ENCODE measurements at regions not wholly inside any gene's neighbourhood (a gene's known extent, or its start where the extent isn't known, plus 50 kb on each side); places are given as distances from the start of the nearest gene placed in this dataset.

- TF ChIP-seq REST (IDR thresholded peaks at IDR 0.05; ENCODE audit: unreplicated experiment) (no peak), STAT1 (IDR thresholded peaks at IDR 0.05; ENCODE audit: unreplicated experiment) (no peak), ZNF114 (CRISPR knock-in tag; IDR thresholded peaks at IDR 0.05) (no peak), ZNF331 (CRISPR knock-in tag; IDR thresholded peaks at IDR 0.05; ENCODE audit: low read depth) (no peak), EZH2phosphoT487 (IDR thresholded peaks at IDR 0.05; ENCODE audit: unreplicated experiment) (no peak), NANOG (IDR thresholded peaks at IDR 0.05; ENCODE audit: borderline replicate concordance) (no peak), POLR2AphosphoS5 (IDR thresholded peaks at IDR 0.05; ENCODE audit: low read depth) (no peak), JUNB (IDR thresholded peaks at IDR 0.05; ENCODE audit: unreplicated experiment) (no peak)
- TF ChIP-seq, protein P1, sequence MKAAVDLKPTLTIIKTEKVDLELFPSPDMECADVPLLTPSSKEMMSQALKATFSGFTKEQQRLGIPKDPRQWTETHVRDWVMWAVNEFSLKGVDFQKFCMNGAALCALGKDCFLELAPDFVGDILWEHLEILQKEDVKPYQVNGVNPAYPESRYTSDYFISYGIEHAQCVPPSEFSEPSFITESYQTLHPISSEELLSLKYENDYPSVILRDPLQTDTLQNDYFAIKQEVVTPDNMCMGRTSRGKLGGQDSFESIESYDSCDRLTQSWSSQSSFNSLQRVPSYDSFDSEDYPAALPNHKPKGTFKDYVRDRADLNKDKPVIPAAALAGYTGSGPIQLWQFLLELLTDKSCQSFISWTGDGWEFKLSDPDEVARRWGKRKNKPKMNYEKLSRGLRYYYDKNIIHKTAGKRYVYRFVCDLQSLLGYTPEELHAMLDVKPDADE (IDR thresholded peaks at IDR 0.05): no peak
- TF ChIP-seq, protein P2, sequence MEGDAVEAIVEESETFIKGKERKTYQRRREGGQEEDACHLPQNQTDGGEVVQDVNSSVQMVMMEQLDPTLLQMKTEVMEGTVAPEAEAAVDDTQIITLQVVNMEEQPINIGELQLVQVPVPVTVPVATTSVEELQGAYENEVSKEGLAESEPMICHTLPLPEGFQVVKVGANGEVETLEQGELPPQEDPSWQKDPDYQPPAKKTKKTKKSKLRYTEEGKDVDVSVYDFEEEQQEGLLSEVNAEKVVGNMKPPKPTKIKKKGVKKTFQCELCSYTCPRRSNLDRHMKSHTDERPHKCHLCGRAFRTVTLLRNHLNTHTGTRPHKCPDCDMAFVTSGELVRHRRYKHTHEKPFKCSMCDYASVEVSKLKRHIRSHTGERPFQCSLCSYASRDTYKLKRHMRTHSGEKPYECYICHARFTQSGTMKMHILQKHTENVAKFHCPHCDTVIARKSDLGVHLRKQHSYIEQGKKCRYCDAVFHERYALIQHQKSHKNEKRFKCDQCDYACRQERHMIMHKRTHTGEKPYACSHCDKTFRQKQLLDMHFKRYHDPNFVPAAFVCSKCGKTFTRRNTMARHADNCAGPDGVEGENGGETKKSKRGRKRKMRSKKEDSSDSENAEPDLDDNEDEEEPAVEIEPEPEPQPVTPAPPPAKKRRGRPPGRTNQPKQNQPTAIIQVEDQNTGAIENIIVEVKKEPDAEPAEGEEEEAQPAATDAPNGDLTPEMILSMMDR (conservative IDR thresholded peaks at IDR 0.05; ENCODE audit: low read depth in 2 of 2): no peak
These were observed 197.2 kb downstream of the ZFP36L2 start (continued) for GRCh38 chr2:43029186-43029585.

- H2AFZ ChIP-seq: no peak overlapping the region
- H3K27me3 ChIP-seq (ENCODE audit: insufficient read depth): no peaks in the 10 kb centered on the region
- H3K4me2 ChIP-seq: no peak overlapping the region
- H3K4me3 Mint-ChIP-seq: no peak overlapping the region
- H3K79me2 ChIP-seq (replicated peaks; ENCODE audit: insufficient read depth): no peaks in the 10 kb centered on the region
- no peak overlapping the region for H3K27ac Mint-ChIP-seq
- H3K36me3 Mint-ChIP-seq (ENCODE audit: low read depth): no peaks in the 10 kb centered on the region
- H3K4me1 Mint-ChIP-seq: peaks cover 13% of the 10 kb centered on the region
- no peak overlapping the region for H3K4me3 ChIP-seq
- H3K9me3 Mint-ChIP-seq: no peaks in the 10 kb centered on the region; the same call in 1 of the 3 replicates
- DNase-seq (ENCODE audit: low spot score) (no peak), ATAC-seq (no peak)
- H4K20me1 ChIP-seq (replicated peaks; ENCODE audit: insufficient read depth): no peaks in the 10 kb centered on the region
- H3K27ac ChIP-seq (ENCODE audit: low read depth): no peak overlapping the region
- TF ChIP-seq EZH2 (IDR thresholded peaks at IDR 0.05; ENCODE audit: low read depth, unreplicated experiment) (no peak), CREB1 (CRISPR knock-in tag; IDR thresholded peaks at IDR 0.05; ENCODE audit: low read depth) (no peak), NANOG (IDR thresholded peaks at IDR 0.05; ENCODE audit: borderline replicate concordance) (no peak)
- H3K27me3 Mint-ChIP-seq (ENCODE audit: insufficient read depth, low read depth, poor library complexity): no peaks in the 10 kb centered on the region
- H3K4me1 ChIP-seq (ENCODE audit: insufficient read depth): no peaks in the 10 kb centered on the region
- no peaks in the 10 kb centered on the region for H3F3A ChIP-seq (replicated peaks; ENCODE audit: low read depth)
- H3K36me3 ChIP-seq (ENCODE audit: insufficient read depth): no peaks in the 10 kb centered on the region
- no peaks in the 10 kb centered on the region for H3K9me2 ChIP-seq (ENCODE audit: insufficient read depth)
These were observed 198.2 kb downstream of the ZFP36L2 start for GRCh38 chr2:43028188-43028587.

Data from GM23338 (cell line).